Tibial nerve (tissue), 4 donors: ENCODE measurements at regions not wholly inside any gene's neighbourhood (a gene's known extent, or its start where the extent isn't known, plus 50 kb on each side); places are given as distances from the start of the nearest gene placed in this dataset.

ENCODE experiments used
- DNase-seq, 2 donors: peaks; one replicate each; pipeline ENCODE4 v3.0.0-alpha.2; 2019; ENCODE audit warnings: low spot score in 2 of 2
- H3K27ac ChIP-seq, 4 donors: fragments of 200-600 bp; sonication (generic) in 3 of 4; one replicate each; pipeline ENCODE4 v1.5.1; 2017 to 2019; ENCODE audit warnings: mild to moderate bottlenecking in 1 of 4
- H3K27me3 ChIP-seq, 2 donors: fragments of 200-600 bp; sonication (generic) in 1 of 2; one replicate each; pipeline versions ENCODE4 v1.5.1 to v1.6.0; 2017 to 2019
- H3K36me3 ChIP-seq, 3 donors: fragments of 200-600 bp; sonication (generic); one replicate each; pipeline ENCODE4 v1.5.1; 2018 to 2019
- H3K4me1 ChIP-seq, 4 donors: fragments of 200-600 bp; sonication (generic) in 3 of 4; one replicate each; pipeline ENCODE4 v1.5.1; 2017 to 2019
- H3K4me3 ChIP-seq, 4 donors: fragments of 200-600 bp; sonication (generic) in 3 of 4; one replicate each; pipeline ENCODE4 v1.5.1; 2017 to 2019; ENCODE audit warnings: mild to moderate bottlenecking in 1 of 4, moderate library complexity in 1 of 4
- H3K9me3 ChIP-seq, 4 donors: fragments of 200-600 bp; sonication (generic) in 3 of 4; one replicate each; pipeline ENCODE4 v1.5.1; 2017 to 2019
- CTCF ChIP-seq, 5 experiments: fragments of 200-600 bp in 3 of 5; fragments of 450-650 bp in 2 of 5; sonication (generic) in 3 of 5; IDR thresholded peaks; one replicate each; pipeline ENCODE4 v1.5.1; 2016 to 2019; ENCODE audit warnings: antibody characterized with exemption in 5 of 5, mild to moderate bottlenecking in 3 of 5, moderate library complexity in 2 of 5
- EP300 ChIP-seq, 2 donors: sonication (generic); formaldehyde crosslinking; IDR thresholded peaks; one replicate each; pipeline ENCODE4 v1.6.1; 2017; ENCODE audit warnings: antibody characterized with exemption in 2 of 2, mild to moderate bottlenecking in 1 of 2
- POLR2A ChIP-seq, 2 donors: fragments of 450-650 bp; IDR thresholded peaks; one replicate each; pipeline ENCODE4 v1.6.1; 2017; ENCODE audit warnings: antibody characterized with exemption in 2 of 2, mild to moderate bottlenecking in 2 of 2, moderate library complexity in 2 of 2
- WGBS, 2 donors: methylation state at CpG; one replicate each; pipeline ENCODE4 v1.1.5; 2018; 5-methylcytosine and 5-hydroxymethylcytosine counted together

- no peak overlapping the region for H3K27ac ChIP-seq
- no peaks in the 10 kb centered on the region for H3K36me3 ChIP-seq
- no peak for DNase-seq
- no peaks in the 10 kb centered on the region for H3K27me3 ChIP-seq
- 45% methylated on average over 1 of the region's 1 CpG for WGBS, 2 donors
- H3K4me3 ChIP-seq = no peak overlapping the region
- no peaks in the 10 kb centered on the region for H3K9me3 ChIP-seq
- H3K4me1 ChIP-seq = peaks cover 0 to 16% (median 4%) of the 10 kb centered on the region in 4 donors
- TF ChIP-seq POLR2A (IDR thresholded peaks at IDR 0.05) (no peak), EP300 (IDR thresholded peaks at IDR 0.05) (no peak), CTCF (IDR thresholded peaks at IDR 0.05) (no peak)
Measured at GRCh38 chr12:31201382-31201781, 124.6 kb downstream of the SINHCAF start.

GRCh38 chr12:31203261-31203660 lies 122.7 kb downstream of the SINHCAF start:
- 89 to 92% methylated on average over 1 of the region's 1 CpG for whole genome bisulfite sequencing, 2 donors
- H3K4me1 ChIP-seq = peaks cover 0 to 23% (median 4%) of the 10 kb centered on the region in 4 donors
- DNase-seq = no peak

GRCh38 chr12:31205054-31205453 lies 120.9 kb downstream of the SINHCAF start:
- Histone ChIP-seq H3K4me3 (no peak overlapping the region), H3K36me3 (no peaks in the 10 kb centered on the region), H3K4me1 (peaks cover 0 to 23% (median 4%) of the 10 kb centered on the region in 4 donors), H3K27me3 (no peaks in the 10 kb centered on the region), H3K27ac (no peak overlapping the region), H3K9me3 (no peaks in the 10 kb centered on the region)
- TF ChIP-seq CTCF (IDR thresholded peaks at IDR 0.05) (no peak), POLR2A (IDR thresholded peaks at IDR 0.05) (no peak), EP300 (IDR thresholded peaks at IDR 0.05) (no peak)
- WGBS, 2 donors = 11 to 13% methylated on average over 3 of the region's 3 CpGs
- DNase-seq = no peak

More at GRCh38 chr12:31203261-31203660, 122.7 kb downstream of the SINHCAF start:
- no peak overlapping the region for H3K4me3 ChIP-seq
- H3K27ac ChIP-seq = no peak overlapping the region
- TF ChIP-seq CTCF (IDR thresholded peaks at IDR 0.05) = no peak
- TF ChIP-seq POLR2A (IDR thresholded peaks at IDR 0.05) = no peak
- TF ChIP-seq EP300 (IDR thresholded peaks at IDR 0.05) = no peak
- no peaks in the 10 kb centered on the region for H3K27me3 ChIP-seq
- H3K36me3 ChIP-seq = no peaks in the 10 kb centered on the region
- H3K9me3 ChIP-seq = no peaks in the 10 kb centered on the region

GRCh38 chr12:31206038-31206670 lies 119.8 kb downstream of the SINHCAF start:
- DNase-seq = no peak
- H3K9me3 ChIP-seq = no peaks in the 10 kb centered on the region
- peak overlapping the region in 2 of 4 donors; percentile 37 to 57 for H3K27ac ChIP-seq
- TF ChIP-seq EP300 (IDR thresholded peaks at IDR 0.05) (no peak), CTCF (IDR thresholded peaks at IDR 0.05) (no peak), POLR2A (IDR thresholded peaks at IDR 0.05) (no peak)
- 30 to 34% methylated on average over 4 of the region's 4 CpGs for WGBS, 2 donors
- no peak overlapping the region for H3K4me3 ChIP-seq
- H3K4me1 ChIP-seq = peaks cover 0 to 23% (median 4%) of the 10 kb centered on the region in 4 donors
- H3K27me3 ChIP-seq = no peaks in the 10 kb centered on the region
- H3K36me3 ChIP-seq = no peaks in the 10 kb centered on the region

GRCh38 chr12:31207799-31208465 lies 118.0 kb downstream of the SINHCAF start:
- Histone ChIP-seq H3K9me3 (no peaks in the 10 kb centered on the region), H3K36me3 (no peaks in the 10 kb centered on the region), H3K27me3 (no peaks in the 10 kb centered on the region), H3K4me1 (peaks cover 0 to 23% (median 4%) of the 10 kb centered on the region in 4 donors), H3K27ac (no peak overlapping the region), H3K4me3 (no peak overlapping the region)
- WGBS, 2 donors = 82 to 88% methylated on average over 3 of the region's 3 CpGs
- no peak for DNase-seq
- TF ChIP-seq CTCF (IDR thresholded peaks at IDR 0.05) = no peak
- TF ChIP-seq POLR2A (IDR thresholded peaks at IDR 0.05) = no peak
- TF ChIP-seq EP300 (IDR thresholded peaks at IDR 0.05) = no peak
